ENCODE measurements at regions not wholly inside any gene's neighbourhood (a gene's known extent, or its start where the extent isn't known, plus 50 kb on each side); places are given as distances from the start of the nearest gene placed in this dataset.

DNA sequence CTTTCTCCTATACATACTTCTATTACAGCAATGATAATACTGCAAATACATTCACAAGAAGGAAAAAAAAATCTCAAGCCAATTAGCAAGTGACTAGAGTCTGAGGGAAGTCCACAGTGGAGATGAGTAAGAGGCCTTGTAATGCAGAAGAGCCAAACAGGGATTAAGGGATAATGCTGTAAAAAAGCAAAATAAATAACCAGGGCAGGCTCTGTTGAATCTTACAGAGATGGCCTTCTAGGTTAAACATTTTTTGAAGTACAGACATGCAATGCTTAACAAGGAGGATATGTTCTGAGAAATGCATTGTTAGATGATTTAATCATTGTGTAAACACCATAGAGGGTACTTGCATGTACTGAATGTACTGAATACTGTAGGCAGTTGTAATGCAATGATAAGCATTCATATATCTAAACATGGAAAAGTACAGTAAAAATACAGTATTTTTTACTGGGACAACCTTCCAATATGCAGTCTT is 122.1 kb upstream of the RMDN2 start:
- ChIA-PET CTCF (interaction anchor here (1.1 to 1.3 kb wide), 3 partner anchors 33 to 118 kb away, joined by 3 to 4 read pairs (median 3); no protein-coding TSS in a partner anchor), POLR2A (interaction anchor here (0.9 to 1.8 kb wide), 3 partner anchors 35 to 132 kb away, joined by 4 to 6 read pairs (median 5); partner anchors contain the start of gene CDC42EP3)
- FAIRE-seq = peak; percentile 84
- peak; percentile 95 for ATAC-seq
- Histone ChIP-seq H3K9me3 (peaks cover 19% of the 10 kb centered on the region), H3K4me3 (no peak overlapping the region), H3K4me2 (peak overlapping the region; percentile 80), H3K4me1 (peaks cover 42% of the 10 kb centered on the region), H3K27ac (peak overlapping the region; percentile 89 to 96)
- peak; percentile 71 to 90 for DNase-seq (ENCODE audit: low read depth in 1 of 2, low spot score in 1 of 2)
- TF ChIP-seq, protein P1, sequence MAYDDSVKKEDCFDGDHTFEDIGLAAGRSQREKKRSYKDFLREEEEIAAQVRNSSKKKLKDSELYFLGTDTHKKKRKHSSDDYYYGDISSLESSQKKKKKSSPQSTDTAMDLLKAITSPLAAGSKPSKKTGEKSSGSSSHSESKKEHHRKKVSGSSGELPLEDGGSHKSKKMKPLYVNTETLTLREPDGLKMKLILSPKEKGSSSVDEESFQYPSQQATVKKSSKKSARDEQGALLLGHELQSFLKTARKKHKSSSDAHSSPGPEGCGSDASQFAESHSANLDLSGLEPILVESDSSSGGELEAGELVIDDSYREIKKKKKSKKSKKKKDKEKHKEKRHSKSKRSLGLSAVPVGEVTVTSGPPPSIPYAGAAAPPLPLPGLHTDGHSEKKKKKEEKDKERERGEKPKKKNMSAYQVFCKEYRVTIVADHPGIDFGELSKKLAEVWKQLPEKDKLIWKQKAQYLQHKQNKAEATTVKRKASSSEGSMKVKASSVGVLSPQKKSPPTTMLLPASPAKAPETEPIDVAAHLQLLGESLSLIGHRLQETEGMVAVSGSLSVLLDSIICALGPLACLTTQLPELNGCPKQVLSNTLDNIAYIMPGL (CRISPR knock-in tag; IDR thresholded peaks at IDR 0.05; ENCODE audit: borderline replicate concordance) = no peak
- TF ChIP-seq MYC (IDR thresholded peaks at IDR 0.05; ENCODE audit: borderline replicate concordance, low read length) (no peak), RCOR1 (IDR thresholded peaks at IDR 0.05; ENCODE audit: low read depth, low read length) (no peak), EHF (CRISPR knock-in tag; IDR thresholded peaks at IDR 0.05) (no peak), RFX5 (IDR thresholded peaks at IDR 0.05) (no peak), ZFP36 (IDR thresholded peaks at IDR 0.05; ENCODE audit: borderline replicate concordance, partially characterized antibody) (no peak), HDAC2 (IDR thresholded peaks at IDR 0.05) (no peak), HEYL (CRISPR knock-in tag; IDR thresholded peaks at IDR 0.05) (no peak), ZC3H11A (IDR thresholded peaks at IDR 0.05) (no peak), HOXA7 (CRISPR knock-in tag; IDR thresholded peaks at IDR 0.05) (no peak), CHD4 (IDR thresholded peaks at IDR 0.05; ENCODE audit: borderline replicate concordance) (no peak), CEBPB (IDR thresholded peaks at IDR 0.05) (peak; percentile 22 to 77; a peak in 2 of 4 replicates), TP53 (CRISPR knock-in tag; IDR thresholded peaks at IDR 0.05) (no peak), FOXS1 (CRISPR knock-in tag; IDR thresholded peaks at IDR 0.05) (peak; percentile 94), RARB (CRISPR knock-in tag; IDR thresholded peaks at IDR 0.05) (no peak), RNF2 (IDR thresholded peaks at IDR 0.05; ENCODE audit: borderline replicate concordance, low read depth) (no peak), JUN (IDR thresholded peaks at IDR 0.05) (peak; percentile 81 to 89; a peak in 4 of 5 replicates), HOXB13 (CRISPR knock-in tag; IDR thresholded peaks at IDR 0.05; ENCODE audit: low read depth) (no peak), GATA3 (IDR thresholded peaks at IDR 0.05; ENCODE audit: borderline replicate concordance) (peak; percentile 93), MAFK (IDR thresholded peaks at IDR 0.05; ENCODE audit: partially characterized antibody) (no peak), MAZ (IDR thresholded peaks at IDR 0.05; ENCODE audit: borderline replicate concordance, low read depth, low read length) (no peak), BHLHE40 (IDR thresholded peaks at IDR 0.05; ENCODE audit: low read depth, low read length) (no peak), ZNF302 (CRISPR knock-in tag; IDR thresholded peaks at IDR 0.05) (no peak)
- TF ChIP-seq, protein P2, sequence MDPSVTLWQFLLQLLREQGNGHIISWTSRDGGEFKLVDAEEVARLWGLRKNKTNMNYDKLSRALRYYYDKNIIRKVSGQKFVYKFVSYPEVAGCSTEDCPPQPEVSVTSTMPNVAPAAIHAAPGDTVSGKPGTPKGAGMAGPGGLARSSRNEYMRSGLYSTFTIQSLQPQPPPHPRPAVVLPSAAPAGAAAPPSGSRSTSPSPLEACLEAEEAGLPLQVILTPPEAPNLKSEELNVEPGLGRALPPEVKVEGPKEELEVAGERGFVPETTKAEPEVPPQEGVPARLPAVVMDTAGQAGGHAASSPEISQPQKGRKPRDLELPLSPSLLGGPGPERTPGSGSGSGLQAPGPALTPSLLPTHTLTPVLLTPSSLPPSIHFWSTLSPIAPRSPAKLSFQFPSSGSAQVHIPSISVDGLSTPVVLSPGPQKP (IDR thresholded peaks at IDR 0.05; ENCODE audit: low read depth, low read length) = no peak
- TF ChIP-seq, protein P3, sequence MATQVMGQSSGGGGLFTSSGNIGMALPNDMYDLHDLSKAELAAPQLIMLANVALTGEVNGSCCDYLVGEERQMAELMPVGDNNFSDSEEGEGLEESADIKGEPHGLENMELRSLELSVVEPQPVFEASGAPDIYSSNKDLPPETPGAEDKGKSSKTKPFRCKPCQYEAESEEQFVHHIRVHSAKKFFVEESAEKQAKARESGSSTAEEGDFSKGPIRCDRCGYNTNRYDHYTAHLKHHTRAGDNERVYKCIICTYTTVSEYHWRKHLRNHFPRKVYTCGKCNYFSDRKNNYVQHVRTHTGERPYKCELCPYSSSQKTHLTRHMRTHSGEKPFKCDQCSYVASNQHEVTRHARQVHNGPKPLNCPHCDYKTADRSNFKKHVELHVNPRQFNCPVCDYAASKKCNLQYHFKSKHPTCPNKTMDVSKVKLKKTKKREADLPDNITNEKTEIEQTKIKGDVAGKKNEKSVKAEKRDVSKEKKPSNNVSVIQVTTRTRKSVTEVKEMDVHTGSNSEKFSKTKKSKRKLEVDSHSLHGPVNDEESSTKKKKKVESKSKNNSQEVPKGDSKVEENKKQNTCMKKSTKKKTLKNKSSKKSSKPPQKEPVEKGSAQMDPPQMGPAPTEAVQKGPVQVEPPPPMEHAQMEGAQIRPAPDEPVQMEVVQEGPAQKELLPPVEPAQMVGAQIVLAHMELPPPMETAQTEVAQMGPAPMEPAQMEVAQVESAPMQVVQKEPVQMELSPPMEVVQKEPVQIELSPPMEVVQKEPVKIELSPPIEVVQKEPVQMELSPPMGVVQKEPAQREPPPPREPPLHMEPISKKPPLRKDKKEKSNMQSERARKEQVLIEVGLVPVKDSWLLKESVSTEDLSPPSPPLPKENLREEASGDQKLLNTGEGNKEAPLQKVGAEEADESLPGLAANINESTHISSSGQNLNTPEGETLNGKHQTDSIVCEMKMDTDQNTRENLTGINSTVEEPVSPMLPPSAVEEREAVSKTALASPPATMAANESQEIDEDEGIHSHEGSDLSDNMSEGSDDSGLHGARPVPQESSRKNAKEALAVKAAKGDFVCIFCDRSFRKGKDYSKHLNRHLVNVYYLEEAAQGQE (IDR thresholded peaks at IDR 0.05) = no peak
- TF ChIP-seq, protein P4, sequence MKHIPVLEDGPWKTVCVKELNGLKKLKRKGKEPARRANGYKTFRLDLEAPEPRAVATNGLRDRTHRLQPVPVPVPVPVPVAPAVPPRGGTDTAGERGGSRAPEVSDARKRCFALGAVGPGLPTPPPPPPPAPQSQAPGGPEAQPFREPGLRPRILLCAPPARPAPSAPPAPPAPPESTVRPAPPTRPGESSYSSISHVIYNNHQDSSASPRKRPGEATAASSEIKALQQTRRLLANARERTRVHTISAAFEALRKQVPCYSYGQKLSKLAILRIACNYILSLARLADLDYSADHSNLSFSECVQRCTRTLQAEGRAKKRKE (CRISPR knock-in tag; IDR thresholded peaks at IDR 0.05; ENCODE audit: low read depth) = no peak
- TF ChIP-seq, protein P5, sequence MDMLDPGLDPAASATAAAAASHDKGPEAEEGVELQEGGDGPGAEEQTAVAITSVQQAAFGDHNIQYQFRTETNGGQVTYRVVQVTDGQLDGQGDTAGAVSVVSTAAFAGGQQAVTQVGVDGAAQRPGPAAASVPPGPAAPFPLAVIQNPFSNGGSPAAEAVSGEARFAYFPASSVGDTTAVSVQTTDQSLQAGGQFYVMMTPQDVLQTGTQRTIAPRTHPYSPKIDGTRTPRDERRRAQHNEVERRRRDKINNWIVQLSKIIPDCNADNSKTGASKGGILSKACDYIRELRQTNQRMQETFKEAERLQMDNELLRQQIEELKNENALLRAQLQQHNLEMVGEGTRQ (IDR thresholded peaks at IDR 0.05) = no peak
- TF ChIP-seq, protein P6, sequence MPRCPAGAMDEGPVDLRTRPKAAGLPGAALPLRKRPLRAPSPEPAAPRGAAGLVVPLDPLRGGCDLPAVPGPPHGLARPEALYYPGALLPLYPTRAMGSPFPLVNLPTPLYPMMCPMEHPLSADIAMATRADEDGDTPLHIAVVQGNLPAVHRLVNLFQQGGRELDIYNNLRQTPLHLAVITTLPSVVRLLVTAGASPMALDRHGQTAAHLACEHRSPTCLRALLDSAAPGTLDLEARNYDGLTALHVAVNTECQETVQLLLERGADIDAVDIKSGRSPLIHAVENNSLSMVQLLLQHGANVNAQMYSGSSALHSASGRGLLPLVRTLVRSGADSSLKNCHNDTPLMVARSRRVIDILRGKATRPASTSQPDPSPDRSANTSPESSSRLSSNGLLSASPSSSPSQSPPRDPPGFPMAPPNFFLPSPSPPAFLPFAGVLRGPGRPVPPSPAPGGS (IDR thresholded peaks at IDR 0.05) = 0 out of 3 replicates have a peak, but pooled peaks have one; percentile 59
- TF ChIP-seq, protein P7, sequence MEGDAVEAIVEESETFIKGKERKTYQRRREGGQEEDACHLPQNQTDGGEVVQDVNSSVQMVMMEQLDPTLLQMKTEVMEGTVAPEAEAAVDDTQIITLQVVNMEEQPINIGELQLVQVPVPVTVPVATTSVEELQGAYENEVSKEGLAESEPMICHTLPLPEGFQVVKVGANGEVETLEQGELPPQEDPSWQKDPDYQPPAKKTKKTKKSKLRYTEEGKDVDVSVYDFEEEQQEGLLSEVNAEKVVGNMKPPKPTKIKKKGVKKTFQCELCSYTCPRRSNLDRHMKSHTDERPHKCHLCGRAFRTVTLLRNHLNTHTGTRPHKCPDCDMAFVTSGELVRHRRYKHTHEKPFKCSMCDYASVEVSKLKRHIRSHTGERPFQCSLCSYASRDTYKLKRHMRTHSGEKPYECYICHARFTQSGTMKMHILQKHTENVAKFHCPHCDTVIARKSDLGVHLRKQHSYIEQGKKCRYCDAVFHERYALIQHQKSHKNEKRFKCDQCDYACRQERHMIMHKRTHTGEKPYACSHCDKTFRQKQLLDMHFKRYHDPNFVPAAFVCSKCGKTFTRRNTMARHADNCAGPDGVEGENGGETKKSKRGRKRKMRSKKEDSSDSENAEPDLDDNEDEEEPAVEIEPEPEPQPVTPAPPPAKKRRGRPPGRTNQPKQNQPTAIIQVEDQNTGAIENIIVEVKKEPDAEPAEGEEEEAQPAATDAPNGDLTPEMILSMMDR (IDR thresholded peaks at IDR 0.05) = no peak

Data from A549 (cell line).